ENCODE measurements at regions not wholly inside any gene's neighbourhood (a gene's known extent, or its start where the extent isn't known, plus 50 kb on each side); places are given as distances from the start of the nearest gene placed in this dataset.

DNA sequence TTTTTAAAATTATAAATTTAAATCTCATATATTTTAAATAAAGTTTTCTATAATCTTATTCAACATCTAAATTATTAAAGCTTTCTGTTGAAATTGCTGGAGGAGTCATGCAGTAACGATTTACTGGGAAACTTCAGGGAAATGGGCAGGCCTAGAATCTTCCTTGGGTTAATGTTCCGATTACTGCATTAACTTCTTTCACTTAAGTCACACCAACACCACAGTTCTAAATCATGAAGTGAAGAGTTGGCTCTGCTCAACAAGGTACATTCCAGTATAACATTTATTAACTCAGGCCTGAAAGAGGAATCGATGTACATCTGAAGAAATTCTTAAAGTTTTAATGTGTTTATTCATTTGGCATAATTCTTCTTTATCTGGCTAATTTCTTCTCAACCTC lies 244.3 kb downstream of the CCER1 start:
- TF ChIP-seq POLR2A (IDR thresholded peaks at IDR 0.05) = no peak
- TF ChIP-seq, protein P1, sequence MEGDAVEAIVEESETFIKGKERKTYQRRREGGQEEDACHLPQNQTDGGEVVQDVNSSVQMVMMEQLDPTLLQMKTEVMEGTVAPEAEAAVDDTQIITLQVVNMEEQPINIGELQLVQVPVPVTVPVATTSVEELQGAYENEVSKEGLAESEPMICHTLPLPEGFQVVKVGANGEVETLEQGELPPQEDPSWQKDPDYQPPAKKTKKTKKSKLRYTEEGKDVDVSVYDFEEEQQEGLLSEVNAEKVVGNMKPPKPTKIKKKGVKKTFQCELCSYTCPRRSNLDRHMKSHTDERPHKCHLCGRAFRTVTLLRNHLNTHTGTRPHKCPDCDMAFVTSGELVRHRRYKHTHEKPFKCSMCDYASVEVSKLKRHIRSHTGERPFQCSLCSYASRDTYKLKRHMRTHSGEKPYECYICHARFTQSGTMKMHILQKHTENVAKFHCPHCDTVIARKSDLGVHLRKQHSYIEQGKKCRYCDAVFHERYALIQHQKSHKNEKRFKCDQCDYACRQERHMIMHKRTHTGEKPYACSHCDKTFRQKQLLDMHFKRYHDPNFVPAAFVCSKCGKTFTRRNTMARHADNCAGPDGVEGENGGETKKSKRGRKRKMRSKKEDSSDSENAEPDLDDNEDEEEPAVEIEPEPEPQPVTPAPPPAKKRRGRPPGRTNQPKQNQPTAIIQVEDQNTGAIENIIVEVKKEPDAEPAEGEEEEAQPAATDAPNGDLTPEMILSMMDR (IDR thresholded peaks at IDR 0.05) = no peak
